KMS-11 (cell line): ENCODE measurements at regions not wholly inside any gene's neighbourhood (a gene's known extent, or its start where the extent isn't known, plus 50 kb on each side); places are given as distances from the start of the nearest gene placed in this dataset.

Experiments
- H2AFZ ChIP-seq: fragments of 200-600 bp; sonication (generic); 2 replicates; pipeline ENCODE4 v1.6.1; 2016; ENCODE audit warnings: antibody characterized with exemption, mixed run types, low read depth
- H3K27ac ChIP-seq: fragments of 200-600 bp; sonication (generic); 2 replicates; pipeline ENCODE4 v1.6.1; 2016; ENCODE audit warnings: mild to moderate bottlenecking, mixed run types
- H3K27me3 ChIP-seq: fragments of 200-600 bp; sonication (generic); 2 replicates; pipeline ENCODE4 v1.6.1; 2017; ENCODE audit warnings: mild to moderate bottlenecking, low read depth, mixed run types, moderate library complexity; ENCODE audit not compliant: insufficient read depth
- H3K36me3 ChIP-seq: fragments of 200-600 bp; sonication (generic); 2 replicates; pipeline ENCODE4 v1.6.1; 2017; ENCODE audit warnings: mild to moderate bottlenecking, mixed run types; ENCODE audit not compliant: insufficient read depth
- H3K4me1 ChIP-seq: fragments of 200-600 bp; sonication (generic); 2 replicates; pipeline ENCODE4 v1.6.1; 2016; ENCODE audit warnings: mild to moderate bottlenecking, low read depth, mixed run types; ENCODE audit not compliant: poor library complexity, severe bottlenecking
- H3K4me2 ChIP-seq: fragments of 200-600 bp; sonication (generic); 2 replicates; pipeline ENCODE4 v1.7.0; 2016; ENCODE audit warnings: mild to moderate bottlenecking, mixed run types
- H3K4me3 ChIP-seq: fragments of 200-600 bp; sonication (generic); IDR thresholded peaks from 2 replicates; pipeline ENCODE4 v1.6.1; 2017; ENCODE audit warnings: low read depth, low read length, mixed read lengths; ENCODE audit not compliant: insufficient read depth
- H3K79me2 ChIP-seq: fragments of 200-600 bp; sonication (generic); 2 replicates; pipeline ENCODE4 v1.6.1; 2016; ENCODE audit warnings: low read depth, mixed run types; ENCODE audit not compliant: insufficient read depth
- H3K9ac ChIP-seq: fragments of 200-600 bp; sonication (generic); 2 replicates; pipeline ENCODE4 v1.6.1; 2016; ENCODE audit warnings: mild to moderate bottlenecking, mixed run types
- H4K20me1 ChIP-seq: fragments of 200-600 bp; sonication (generic); 2 replicates; pipeline ENCODE4 v1.6.1; 2016; ENCODE audit warnings: mild to moderate bottlenecking, mixed run types; ENCODE audit not compliant: insufficient read depth
- TF ChIP-seq, protein P1 (sequence below): fragments of 200-600 bp; sonication (generic); conservative IDR thresholded peaks from 2 replicates; pipeline ENCODE4 v1.6.1; 2017; ENCODE audit warnings: low read depth, mild to moderate bottlenecking, antibody characterized with exemption, low read length, moderate library complexity, mixed read lengths

DNA sequence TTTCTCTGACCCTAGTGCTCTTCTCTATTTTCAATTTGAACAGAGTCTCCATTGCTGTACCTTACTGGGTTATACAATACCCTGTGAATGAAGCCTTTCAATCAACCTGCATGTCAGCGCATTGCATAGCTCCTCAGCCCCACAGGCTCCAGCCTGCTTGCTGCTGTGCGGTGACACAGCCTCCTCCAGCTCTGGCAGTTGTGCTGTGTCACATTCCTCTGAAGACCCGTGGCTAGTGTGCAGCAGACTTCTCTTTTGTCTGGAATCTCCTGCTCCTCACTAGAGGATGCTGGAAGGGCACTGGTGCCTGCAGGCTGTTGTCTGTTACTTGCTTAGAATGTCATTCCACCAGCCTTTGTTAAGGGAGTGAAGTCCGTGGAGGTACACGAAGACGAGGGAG lies 390.1 kb upstream of the B3GAT1 start:
- no peaks in the 10 kb centered on the region for H4K20me1 ChIP-seq
- H3K4me3 ChIP-seq, result no peak overlapping the region
- no peaks in the 10 kb centered on the region for H3K36me3 ChIP-seq
- H3K9ac ChIP-seq, result no peak overlapping the region
- no peak overlapping the region for H3K27ac ChIP-seq
- H3K4me2 ChIP-seq, result no peak overlapping the region
- H2AFZ ChIP-seq, result no peak overlapping the region
- TF ChIP-seq, protein P1, sequence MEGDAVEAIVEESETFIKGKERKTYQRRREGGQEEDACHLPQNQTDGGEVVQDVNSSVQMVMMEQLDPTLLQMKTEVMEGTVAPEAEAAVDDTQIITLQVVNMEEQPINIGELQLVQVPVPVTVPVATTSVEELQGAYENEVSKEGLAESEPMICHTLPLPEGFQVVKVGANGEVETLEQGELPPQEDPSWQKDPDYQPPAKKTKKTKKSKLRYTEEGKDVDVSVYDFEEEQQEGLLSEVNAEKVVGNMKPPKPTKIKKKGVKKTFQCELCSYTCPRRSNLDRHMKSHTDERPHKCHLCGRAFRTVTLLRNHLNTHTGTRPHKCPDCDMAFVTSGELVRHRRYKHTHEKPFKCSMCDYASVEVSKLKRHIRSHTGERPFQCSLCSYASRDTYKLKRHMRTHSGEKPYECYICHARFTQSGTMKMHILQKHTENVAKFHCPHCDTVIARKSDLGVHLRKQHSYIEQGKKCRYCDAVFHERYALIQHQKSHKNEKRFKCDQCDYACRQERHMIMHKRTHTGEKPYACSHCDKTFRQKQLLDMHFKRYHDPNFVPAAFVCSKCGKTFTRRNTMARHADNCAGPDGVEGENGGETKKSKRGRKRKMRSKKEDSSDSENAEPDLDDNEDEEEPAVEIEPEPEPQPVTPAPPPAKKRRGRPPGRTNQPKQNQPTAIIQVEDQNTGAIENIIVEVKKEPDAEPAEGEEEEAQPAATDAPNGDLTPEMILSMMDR, result no peak
- H3K27me3 ChIP-seq, result no peaks in the 10 kb centered on the region
- H3K79me2 ChIP-seq, result no peaks in the 10 kb centered on the region
- no peaks in the 10 kb centered on the region for H3K4me1 ChIP-seq

DNA sequence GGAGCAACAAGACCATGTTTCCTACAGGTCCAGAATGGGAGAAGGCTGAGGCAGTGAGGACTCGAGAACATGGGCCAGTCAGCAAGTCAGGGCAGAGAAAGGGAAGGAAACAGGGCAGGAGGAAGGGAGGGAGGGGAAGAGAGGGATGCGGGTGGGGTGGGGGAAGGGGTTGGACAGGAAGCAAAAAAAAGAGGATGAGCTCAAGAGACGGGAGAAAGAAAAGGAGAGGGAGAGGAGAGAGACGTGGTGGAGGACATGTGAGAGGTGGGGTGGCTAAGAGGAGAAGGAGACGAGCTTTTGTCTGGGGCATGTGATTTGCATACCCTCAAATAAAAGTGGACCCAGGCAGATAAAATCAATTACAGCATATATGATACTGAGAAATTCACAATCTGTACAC lies 389.5 kb upstream of the B3GAT1 start:
- H4K20me1 ChIP-seq, result no peaks in the 10 kb centered on the region
- H3K27me3 ChIP-seq, result no peaks in the 10 kb centered on the region
- H3K4me2 ChIP-seq, result no peak overlapping the region
- no peaks in the 10 kb centered on the region for H3K79me2 ChIP-seq
- H3K4me3 ChIP-seq, result no peak overlapping the region
- no peak overlapping the region for H2AFZ ChIP-seq
- no peaks in the 10 kb centered on the region for H3K4me1 ChIP-seq
- TF ChIP-seq, protein P1, result no peak
- no peak overlapping the region for H3K9ac ChIP-seq
- no peaks in the 10 kb centered on the region for H3K36me3 ChIP-seq
- H3K27ac ChIP-seq, result no peak overlapping the region

DNA sequence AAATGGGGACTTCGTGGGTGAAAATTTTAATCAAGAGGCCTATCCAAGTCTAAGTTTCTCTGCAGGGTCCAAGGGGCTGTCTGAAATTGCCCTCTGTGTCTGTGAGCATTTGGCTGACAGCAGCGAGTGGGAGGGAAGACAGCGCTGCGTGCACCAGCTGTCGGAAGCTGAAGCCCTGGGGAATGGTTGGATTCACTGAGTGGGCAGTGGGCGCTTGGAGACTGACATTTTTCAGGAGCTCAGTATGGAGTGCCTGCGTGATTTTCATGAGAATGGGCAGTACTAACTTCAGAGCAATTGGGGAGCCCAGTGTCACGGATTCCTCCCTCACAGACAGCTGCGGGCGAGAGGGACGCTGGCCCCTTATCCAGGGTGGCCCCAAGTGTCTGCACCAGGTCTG lies 388.8 kb upstream of the B3GAT1 start:
- TF ChIP-seq, protein P1, result no peak
- Histone ChIP-seq H3K4me2 (no peak overlapping the region), H3K4me1 (no peaks in the 10 kb centered on the region), H3K9ac (no peak overlapping the region), H4K20me1 (no peaks in the 10 kb centered on the region), H2AFZ (no peak overlapping the region), H3K27me3 (no peaks in the 10 kb centered on the region), H3K36me3 (no peaks in the 10 kb centered on the region), H3K27ac (no peak overlapping the region), H3K79me2 (no peaks in the 10 kb centered on the region), H3K4me3 (no peak overlapping the region)

DNA sequence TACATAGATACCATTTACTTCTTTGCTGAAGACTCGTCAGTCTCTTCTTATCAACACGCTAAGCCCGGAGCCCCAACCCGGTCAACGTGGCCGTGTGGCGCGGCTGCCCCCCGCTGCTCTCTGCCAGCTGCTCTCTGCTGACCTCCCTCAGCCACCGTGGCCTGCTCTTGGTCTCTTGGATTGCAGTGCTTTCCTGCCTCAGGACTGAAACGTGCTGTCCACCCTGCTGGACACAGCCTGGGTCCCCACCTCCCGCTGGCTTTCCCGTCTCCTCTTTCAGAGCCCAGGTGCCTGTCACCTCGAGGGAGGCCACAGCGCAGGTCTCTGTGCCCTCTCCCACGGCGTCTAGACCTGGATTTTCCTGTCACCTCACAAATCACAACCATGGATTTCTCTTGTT lies 388.1 kb upstream of the B3GAT1 start:
- Histone ChIP-seq H2AFZ (no peak overlapping the region), H3K27ac (no peak overlapping the region), H3K9ac (no peak overlapping the region), H3K36me3 (no peaks in the 10 kb centered on the region), H3K4me1 (no peaks in the 10 kb centered on the region), H3K4me2 (no peak overlapping the region), H3K4me3 (no peak overlapping the region), H4K20me1 (no peaks in the 10 kb centered on the region), H3K27me3 (no peaks in the 10 kb centered on the region), H3K79me2 (no peaks in the 10 kb centered on the region)
- TF ChIP-seq, protein P1, result no peak

DNA sequence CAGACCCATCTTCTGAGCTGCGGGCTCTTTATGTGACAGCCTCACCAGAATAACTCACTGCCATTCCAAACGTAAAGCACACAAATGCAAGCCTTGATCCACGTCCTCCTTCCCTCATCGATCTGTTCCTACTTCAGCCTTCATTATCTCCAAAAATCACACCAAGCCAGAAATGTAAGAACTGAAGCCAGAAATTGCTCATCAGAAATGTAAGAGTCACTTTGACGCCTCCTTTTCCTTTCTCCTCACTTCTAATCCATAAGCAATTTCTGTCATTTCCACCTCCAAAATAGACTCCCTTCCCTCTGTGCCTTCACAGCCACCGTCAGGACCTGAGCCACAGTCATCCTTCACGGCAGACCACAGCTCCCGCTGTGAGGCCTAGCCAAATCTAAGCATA lies 387.3 kb upstream of the B3GAT1 start:
- TF ChIP-seq, protein P1, result no peak
- Histone ChIP-seq H3K4me2 (no peak overlapping the region), H3K4me3 (no peak overlapping the region), H4K20me1 (no peaks in the 10 kb centered on the region), H3K4me1 (no peaks in the 10 kb centered on the region), H3K9ac (no peak overlapping the region), H2AFZ (no peak overlapping the region), H3K36me3 (no peaks in the 10 kb centered on the region), H3K27ac (no peak overlapping the region), H3K79me2 (no peaks in the 10 kb centered on the region), H3K27me3 (no peaks in the 10 kb centered on the region)
